Type B pancreatic cell (in vitro differentiated cells): ENCODE measurements at regions not wholly inside any gene's neighbourhood (a gene's known extent, or its start where the extent isn't known, plus 50 kb on each side); places are given as distances from the start of the nearest gene placed in this dataset.

Experiments used
- DNase-seq: peaks from one replicate; pipeline ENCODE4 v3.0.0; 2021; ENCODE audit warnings: mixed read lengths; ENCODE audit not compliant: unreplicated experiment; ENCODE audit errors: extremely low spot score
- H3K27ac Mint-ChIP-seq: 2 replicates; pipeline ENCODE4 v1.8.0; 2021; ENCODE audit warnings: mild to moderate bottlenecking, mixed read lengths
- H3K27me3 Mint-ChIP-seq: 2 replicates; pipeline ENCODE4 v1.8.0; 2021; ENCODE audit warnings: mixed read lengths
- H3K36me3 Mint-ChIP-seq: 2 replicates; pipeline ENCODE4 v1.8.0; 2021; ENCODE audit warnings: mixed read lengths
- H3K4me1 Mint-ChIP-seq: one replicate; pipeline ENCODE4 v1.8.0; 2021; ENCODE audit warnings: mixed read lengths; ENCODE audit not compliant: unreplicated experiment
- H3K4me3 Mint-ChIP-seq: 2 replicates; pipeline ENCODE4 v1.8.0; 2021; ENCODE audit warnings: mild to moderate bottlenecking, mixed read lengths
- H3K9me3 Mint-ChIP-seq: 2 replicates; pipeline ENCODE4 v1.8.0; 2021; ENCODE audit warnings: mixed read lengths
- TF ChIP-seq, protein P1 (sequence below): fragments of 200-600 bp; sonication (generic); conservative IDR thresholded peaks from 2 replicates; pipeline ENCODE4 v1.5.0; 2021; ENCODE audit warnings: antibody characterized with exemption, mild to moderate bottlenecking

DNA sequence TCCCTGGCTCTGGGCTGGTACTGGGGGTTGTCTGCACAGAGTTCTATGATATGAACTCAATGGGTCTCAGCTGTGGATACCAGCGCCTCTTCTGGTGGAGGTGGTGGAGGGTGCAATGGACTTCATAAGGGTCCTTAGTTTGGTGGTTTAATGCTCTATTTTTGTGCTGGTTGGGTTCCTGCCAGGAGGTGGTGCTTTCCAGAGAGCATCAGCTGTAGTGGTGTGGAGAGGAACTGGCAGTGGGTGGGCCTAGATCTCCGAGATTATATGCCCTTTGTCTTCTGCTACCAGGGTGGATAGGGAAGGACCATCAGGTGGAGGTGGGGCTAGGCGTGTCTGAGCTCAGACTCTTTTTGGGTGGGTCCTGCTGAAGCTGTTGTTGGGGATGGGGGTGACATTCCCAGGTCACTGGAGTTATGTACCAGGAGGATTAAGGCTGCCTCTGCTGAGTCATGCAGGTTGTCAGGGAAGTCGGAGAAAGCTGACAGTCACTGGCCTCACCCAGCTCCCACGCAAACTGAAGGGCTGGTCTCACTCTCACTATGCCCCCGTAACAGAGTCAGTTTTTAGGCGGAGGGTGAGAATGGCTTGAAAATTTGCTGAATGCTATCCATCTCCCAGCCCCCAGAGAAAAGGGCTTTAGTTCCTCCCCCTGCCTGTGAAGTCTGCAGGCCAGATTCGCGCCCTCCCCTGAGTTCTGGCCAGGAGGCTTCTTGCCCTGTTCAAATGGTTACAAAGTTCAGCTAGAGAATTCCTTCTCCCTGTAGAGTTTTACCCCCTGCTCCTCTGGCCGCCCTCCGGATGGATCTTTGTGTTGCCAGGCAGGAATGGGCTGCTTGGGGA, 902.9 kb downstream of the LTN1 start:
- no peaks in the 10 kb centered on the region for H3K4me1 Mint-ChIP-seq
- no peaks in the 10 kb centered on the region for H3K27me3 Mint-ChIP-seq
- DNase-seq, result no peak
- H3K27ac Mint-ChIP-seq, result peak overlapping the region; percentile 46
- H3K4me3 Mint-ChIP-seq, result peak overlapping the region; percentile 48
- H3K9me3 Mint-ChIP-seq, result peaks cover 11% of the 10 kb centered on the region
- TF ChIP-seq, protein P1, sequence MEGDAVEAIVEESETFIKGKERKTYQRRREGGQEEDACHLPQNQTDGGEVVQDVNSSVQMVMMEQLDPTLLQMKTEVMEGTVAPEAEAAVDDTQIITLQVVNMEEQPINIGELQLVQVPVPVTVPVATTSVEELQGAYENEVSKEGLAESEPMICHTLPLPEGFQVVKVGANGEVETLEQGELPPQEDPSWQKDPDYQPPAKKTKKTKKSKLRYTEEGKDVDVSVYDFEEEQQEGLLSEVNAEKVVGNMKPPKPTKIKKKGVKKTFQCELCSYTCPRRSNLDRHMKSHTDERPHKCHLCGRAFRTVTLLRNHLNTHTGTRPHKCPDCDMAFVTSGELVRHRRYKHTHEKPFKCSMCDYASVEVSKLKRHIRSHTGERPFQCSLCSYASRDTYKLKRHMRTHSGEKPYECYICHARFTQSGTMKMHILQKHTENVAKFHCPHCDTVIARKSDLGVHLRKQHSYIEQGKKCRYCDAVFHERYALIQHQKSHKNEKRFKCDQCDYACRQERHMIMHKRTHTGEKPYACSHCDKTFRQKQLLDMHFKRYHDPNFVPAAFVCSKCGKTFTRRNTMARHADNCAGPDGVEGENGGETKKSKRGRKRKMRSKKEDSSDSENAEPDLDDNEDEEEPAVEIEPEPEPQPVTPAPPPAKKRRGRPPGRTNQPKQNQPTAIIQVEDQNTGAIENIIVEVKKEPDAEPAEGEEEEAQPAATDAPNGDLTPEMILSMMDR, result no peak
- no peaks in the 10 kb centered on the region for H3K36me3 Mint-ChIP-seq

DNA sequence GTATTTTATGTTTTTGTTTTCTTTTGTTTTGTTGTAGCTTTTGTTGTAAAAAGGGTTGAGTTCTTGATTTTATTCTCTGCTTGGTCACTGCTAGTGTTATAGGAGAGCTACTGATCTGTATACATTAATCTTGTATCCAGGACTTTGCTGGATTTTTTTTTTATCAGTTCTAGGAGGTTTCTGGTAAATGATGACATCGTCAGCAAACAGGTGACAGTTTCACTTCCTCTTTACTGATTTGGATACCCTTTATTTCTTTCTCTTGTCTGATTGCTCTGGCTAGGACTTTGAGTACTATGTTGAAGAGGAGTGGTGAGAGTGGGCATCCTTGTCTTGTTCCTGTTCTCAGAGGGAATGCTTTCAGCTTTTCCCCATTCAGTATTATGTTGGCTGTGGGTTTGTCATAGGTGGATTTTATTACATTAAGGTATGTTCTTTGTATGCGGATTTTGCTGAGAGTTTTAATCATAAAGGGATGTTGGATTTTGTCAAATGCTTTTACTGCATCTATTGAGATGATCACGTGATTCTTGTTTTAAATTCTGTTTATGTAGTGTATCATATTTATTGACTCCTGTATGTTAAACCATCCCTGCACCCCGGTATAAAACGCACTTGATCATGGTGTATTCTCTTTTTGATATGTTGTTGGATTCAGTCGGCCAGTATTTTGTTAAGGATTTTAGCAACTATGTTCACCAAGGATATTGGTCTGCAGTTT, 905.7 kb downstream of the LTN1 start:
- DNase-seq, result no peak
- TF ChIP-seq, protein P1, result no peak
- Mint-ChIP-seq H3K27ac (no peak overlapping the region), H3K4me3 (no peak overlapping the region), H3K27me3 (no peaks in the 10 kb centered on the region), H3K4me1 (no peaks in the 10 kb centered on the region), H3K9me3 (peaks cover 11% of the 10 kb centered on the region), H3K36me3 (no peaks in the 10 kb centered on the region)

DNA sequence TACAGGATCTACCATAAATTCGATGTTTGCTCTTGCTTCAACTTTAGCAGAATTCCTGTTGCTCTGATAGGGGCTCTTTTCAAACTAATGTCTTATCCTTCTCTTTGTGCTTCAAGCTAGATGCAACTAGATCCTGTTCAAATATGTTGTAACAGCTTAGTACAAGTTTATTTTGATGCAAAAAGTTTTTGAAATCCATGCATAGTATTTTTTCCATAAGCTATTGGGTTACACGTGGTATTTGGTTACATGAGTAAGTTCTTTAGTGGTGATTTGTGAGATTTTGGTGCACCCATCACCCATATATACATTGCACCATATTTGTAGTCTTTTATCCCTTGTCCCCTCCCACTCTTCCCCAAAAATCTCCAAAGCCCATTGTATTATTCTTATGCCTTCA, 907.7 kb downstream of the LTN1 start:
- TF ChIP-seq, protein P1, result no peak
- DNase-seq, result no peak
- Mint-ChIP-seq H3K36me3 (no peaks in the 10 kb centered on the region), H3K4me3 (no peak overlapping the region), H3K27ac (no peak overlapping the region), H3K9me3 (peaks cover 11% of the 10 kb centered on the region), H3K27me3 (no peaks in the 10 kb centered on the region), H3K4me1 (no peaks in the 10 kb centered on the region)

DNA sequence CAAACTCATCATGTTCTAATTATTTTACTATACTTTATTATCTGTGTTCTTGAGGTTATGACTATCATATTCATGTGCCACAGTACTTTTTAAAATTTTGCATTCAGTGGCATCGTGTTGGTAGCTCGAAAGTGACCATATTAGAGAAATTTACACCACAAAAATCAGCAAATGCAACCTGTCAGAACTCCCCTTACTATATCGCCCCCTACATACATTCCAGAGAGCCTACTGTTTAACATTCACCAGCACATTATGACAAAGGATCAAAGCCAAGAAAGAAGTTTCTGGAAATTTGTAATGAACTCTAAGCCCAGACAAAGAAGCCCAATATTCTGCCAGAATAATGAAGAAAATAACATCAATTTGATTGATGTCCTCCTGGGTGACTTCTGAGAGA, 909.3 kb downstream of the LTN1 start:
- Mint-ChIP-seq H3K9me3 (peaks cover 11% of the 10 kb centered on the region), H3K27ac (no peak overlapping the region), H3K4me1 (no peaks in the 10 kb centered on the region), H3K4me3 (no peak overlapping the region), H3K27me3 (no peaks in the 10 kb centered on the region), H3K36me3 (no peaks in the 10 kb centered on the region)
- no peak for DNase-seq
- TF ChIP-seq, protein P1, result no peak

DNA sequence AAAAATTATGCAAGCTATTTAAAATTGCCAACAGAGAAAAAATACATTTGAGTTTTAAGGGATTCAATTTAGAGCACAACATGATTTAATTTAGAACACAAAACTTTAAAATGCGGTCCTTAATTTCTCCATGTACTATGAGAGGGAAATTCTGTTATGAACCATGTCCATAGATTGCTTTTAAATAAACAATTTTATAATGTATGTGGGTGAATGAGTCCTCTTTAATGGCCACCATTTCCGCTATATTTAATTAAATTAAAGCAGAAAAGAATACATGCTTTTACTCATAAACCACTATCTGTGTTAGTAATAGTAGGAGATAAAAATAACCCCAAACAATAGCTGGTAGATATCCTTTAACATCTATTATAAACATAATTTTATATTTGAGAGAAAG, 914.6 kb downstream of the LTN1 start:
- Mint-ChIP-seq H3K4me1 (peaks cover 5% of the 10 kb centered on the region), H3K27ac (no peak overlapping the region), H3K27me3 (no peaks in the 10 kb centered on the region), H3K4me3 (no peak overlapping the region), H3K9me3 (peaks cover 2% of the 10 kb centered on the region), H3K36me3 (no peaks in the 10 kb centered on the region)
- DNase-seq, result no peak
- TF ChIP-seq, protein P1, result no peak
